SK-N-SH (cell line): ENCODE measurements at regions not wholly inside any gene's neighbourhood (a gene's known extent, or its start where the extent isn't known, plus 50 kb on each side); places are given as distances from the start of the nearest gene placed in this dataset.

Source experiments
- CTCF ChIA-PET: fragments of 300-600, 350-600 bp; formaldehyde crosslinking; extraction: SDS; loops from one replicate; lab custom pipeline; 2021; lab: Yijun Ruan, JAX
- POLR2A ChIA-PET: fragments of 350-600 bp; sonication (Branson Sonifier 250); formaldehyde crosslinking; extraction: SDS; loops from one replicate; lab custom pipeline; 2020; ENCODE audit warnings: antibody characterized with exemption, inconsistent platforms; lab: Yijun Ruan, JAX
- DNase-seq: peaks from one replicate; pipeline ENCODE4 v3.0.0; 2012
- H2AFZ ChIP-seq: fragments of 200-600 bp; sonication (generic); 2 replicates; pipeline ENCODE4 v1.8.1; 2016; ENCODE audit warnings: antibody characterized with exemption, mild to moderate bottlenecking, low read depth
- H3F3A ChIP-seq: fragments of 200-600 bp; sonication (generic); replicated peaks from 2 replicates; pipeline ENCODE3; 2016; ENCODE audit warnings: antibody characterized with exemption, mild to moderate bottlenecking; ENCODE audit not compliant: insufficient read depth
- H3K27ac ChIP-seq, 2 experiments: fragments of 200-500 bp in 1 of 2; fragments of 200-600 bp in 1 of 2; sonication (Bioruptor generic) in 1 of 2; sonication (generic), shearing (Covaris generic) in 1 of 2; 2 replicates each; pipeline versions ENCODE4 v1.5.1 to v1.6.1; 2014 to 2016; ENCODE audit warnings: low read depth in 2 of 2, inconsistent platforms in 1 of 2, low read length in 1 of 2, mild to moderate bottlenecking in 1 of 2, mixed read lengths in 1 of 2
- H3K27me3 ChIP-seq: fragments of 200-600 bp; sonication (generic), shearing (Covaris generic); 2 replicates; pipeline ENCODE4 v1.6.1; 2016; ENCODE audit warnings: mixed run types; ENCODE audit not compliant: insufficient read depth
- H3K36me3 ChIP-seq, 2 experiments: fragments of 200-500 bp in 1 of 2; fragments of 200-600 bp in 1 of 2; sonication (Bioruptor generic) in 1 of 2; sonication (generic) in 1 of 2; replicated peaks in 1 of 2; 2 replicates each; pipeline versions ENCODE3 to v1.5.1; 2014 to 2016; ENCODE audit warnings: low read length in 1 of 2, mild to moderate bottlenecking in 1 of 2; ENCODE audit not compliant: insufficient read depth in 2 of 2, control insufficient read depth in 1 of 2
- H3K4me1 ChIP-seq, 2 experiments: fragments of 200-500 bp in 1 of 2; fragments of 200-600 bp in 1 of 2; sonication (Bioruptor generic) in 1 of 2; sonication (generic), shearing (Covaris generic) in 1 of 2; 2 replicates each; pipeline versions ENCODE4 v1.5.1 to v1.6.1; 2014 to 2016; ENCODE audit warnings: low read depth in 1 of 2, low read length in 1 of 2, mixed run types in 1 of 2; ENCODE audit not compliant: insufficient read depth in 2 of 2, control insufficient read depth in 1 of 2
- H3K4me2 ChIP-seq: fragments of 200-600 bp; sonication (generic), shearing (Covaris generic); 2 replicates; pipeline ENCODE4 v1.6.1; 2017; ENCODE audit warnings: mixed run types
- H3K4me3 ChIP-seq, 2 experiments: fragments of 200-500 bp in 1 of 2; fragments of 200-600 bp in 1 of 2; sonication (Bioruptor generic) in 1 of 2; sonication (generic), shearing (Covaris generic) in 1 of 2; 2 replicates each; pipeline versions ENCODE4 v1.5.1 to v1.8.1; 2014 to 2016; ENCODE audit warnings: low read depth in 2 of 2, inconsistent platforms in 1 of 2, low read length in 1 of 2, mild to moderate bottlenecking in 1 of 2, mixed read lengths in 1 of 2, moderate library complexity in 1 of 2
- H3K79me2 ChIP-seq: fragments of 200-600 bp; sonication (generic); 2 replicates; pipeline ENCODE4 v1.8.1; 2017; ENCODE audit warnings: mild to moderate bottlenecking; ENCODE audit not compliant: insufficient read depth
- H3K9ac ChIP-seq: fragments of 200-600 bp; sonication (generic); 2 replicates; pipeline ENCODE4 v1.6.1; 2017; ENCODE audit warnings: mixed run types
- H3K9me2 ChIP-seq: fragments of 200-600 bp; sonication (generic); 2 replicates; pipeline ENCODE4 v1.6.1; 2017; ENCODE audit warnings: mixed run types
- H3K9me3 ChIP-seq: fragments of 200-600 bp; sonication (generic); 2 replicates; pipeline ENCODE4 v1.6.1; 2017; ENCODE audit warnings: mixed run types, mild to moderate bottlenecking, moderate library complexity
- H4K20me1 ChIP-seq: fragments of 200-600 bp; sonication (generic); 2 replicates; pipeline ENCODE4 v1.6.1; 2017; ENCODE audit warnings: mild to moderate bottlenecking, mixed run types; ENCODE audit not compliant: insufficient read depth
- CTCF ChIP-seq: fragments of 200-600 bp; sonication (generic); IDR thresholded peaks from 2 replicates; pipeline ENCODE4 v1.6.1; 2017; ENCODE audit warnings: antibody characterized with exemption, mild to moderate bottlenecking, moderate library complexity
- ELF1 ChIP-seq: IDR thresholded peaks from 2 replicates; pipeline ENCODE4 v1.4.0; 2012
- EP300 ChIP-seq, 2 experiments: IDR thresholded peaks; 2 replicates each; pipeline versions ENCODE4 v1.4.0 to v1.6.1; 2012; ENCODE audit warnings: borderline replicate concordance in 1 of 2, low read depth in 1 of 2, low read length in 1 of 2
- FOXJ3 ChIP-seq: sonication (generic); formaldehyde crosslinking; IDR thresholded peaks from 2 replicates; pipeline ENCODE4 v1.5.1; 2020; ENCODE audit warnings: mild to moderate bottlenecking, missing genetic modification reagents
- FOXM1 ChIP-seq: IDR thresholded peaks from 2 replicates; pipeline ENCODE4 v1.4.0; 2012; ENCODE audit warnings: low read depth, mild to moderate bottlenecking
- MEF2A ChIP-seq: IDR thresholded peaks from 2 replicates; pipeline ENCODE4 v1.4.0; 2012; ENCODE audit warnings: low read depth, borderline replicate concordance
- NRF1 ChIP-seq: IDR thresholded peaks from 2 replicates; pipeline ENCODE4 v1.6.1; 2012; ENCODE audit warnings: low read depth, mild to moderate bottlenecking, low read length
- RFX5 ChIP-seq: IDR thresholded peaks from 2 replicates; pipeline ENCODE4 v1.6.1; 2012; ENCODE audit warnings: mild to moderate bottlenecking, improper control_type of control experiment, low read length
- RXRA ChIP-seq: IDR thresholded peaks from 2 replicates; pipeline ENCODE4 v1.4.0; 2012; ENCODE audit warnings: low read depth, mild to moderate bottlenecking, borderline replicate concordance
- SIN3A ChIP-seq: IDR thresholded peaks from 2 replicates; pipeline ENCODE4 v1.6.1; 2012; ENCODE audit warnings: low read depth, mild to moderate bottlenecking, low read length, moderate library complexity, borderline replicate concordance
- WGBS: methylation state at CpG from one replicate; pipeline ENCODE4 v1.1.6; 2017; ENCODE audit warnings: low lambda C conversion rate; 5-methylcytosine and 5-hydroxymethylcytosine counted together
- TF ChIP-seq, protein P1 (sequence below): IDR thresholded peaks from 2 replicates; pipeline ENCODE4 v1.6.1; 2012; ENCODE audit warnings: mild to moderate bottlenecking, low read depth, low read length, moderate library complexity
- TF ChIP-seq, protein P2 (sequence below): IDR thresholded peaks from 2 replicates; pipeline ENCODE4; 2012

DNA sequence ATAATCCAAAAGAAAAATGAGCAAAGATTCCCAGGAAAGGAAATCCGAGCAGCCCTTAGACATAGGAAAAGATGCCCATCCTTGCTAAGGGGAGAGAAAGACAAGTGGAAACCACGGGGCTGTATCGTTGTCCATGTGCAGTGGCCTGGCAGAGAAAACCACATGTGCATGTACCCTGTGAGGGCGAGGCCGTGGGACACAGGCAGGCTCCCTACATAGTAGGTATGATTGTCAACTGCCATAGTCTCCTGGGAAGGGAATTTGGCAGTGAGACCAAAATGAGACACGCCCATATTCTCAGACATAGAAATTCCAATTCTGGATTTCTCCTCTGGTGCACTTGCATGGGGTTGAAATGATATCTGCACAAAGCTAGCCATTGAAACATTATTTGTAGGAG is 169.7 kb upstream of the SALL4 start:
- 92% methylated on average over 6 of the region's 6 CpGs for WGBS
- no peak overlapping the region for H3K4me2 ChIP-seq
- TF ChIP-seq, protein P1, sequence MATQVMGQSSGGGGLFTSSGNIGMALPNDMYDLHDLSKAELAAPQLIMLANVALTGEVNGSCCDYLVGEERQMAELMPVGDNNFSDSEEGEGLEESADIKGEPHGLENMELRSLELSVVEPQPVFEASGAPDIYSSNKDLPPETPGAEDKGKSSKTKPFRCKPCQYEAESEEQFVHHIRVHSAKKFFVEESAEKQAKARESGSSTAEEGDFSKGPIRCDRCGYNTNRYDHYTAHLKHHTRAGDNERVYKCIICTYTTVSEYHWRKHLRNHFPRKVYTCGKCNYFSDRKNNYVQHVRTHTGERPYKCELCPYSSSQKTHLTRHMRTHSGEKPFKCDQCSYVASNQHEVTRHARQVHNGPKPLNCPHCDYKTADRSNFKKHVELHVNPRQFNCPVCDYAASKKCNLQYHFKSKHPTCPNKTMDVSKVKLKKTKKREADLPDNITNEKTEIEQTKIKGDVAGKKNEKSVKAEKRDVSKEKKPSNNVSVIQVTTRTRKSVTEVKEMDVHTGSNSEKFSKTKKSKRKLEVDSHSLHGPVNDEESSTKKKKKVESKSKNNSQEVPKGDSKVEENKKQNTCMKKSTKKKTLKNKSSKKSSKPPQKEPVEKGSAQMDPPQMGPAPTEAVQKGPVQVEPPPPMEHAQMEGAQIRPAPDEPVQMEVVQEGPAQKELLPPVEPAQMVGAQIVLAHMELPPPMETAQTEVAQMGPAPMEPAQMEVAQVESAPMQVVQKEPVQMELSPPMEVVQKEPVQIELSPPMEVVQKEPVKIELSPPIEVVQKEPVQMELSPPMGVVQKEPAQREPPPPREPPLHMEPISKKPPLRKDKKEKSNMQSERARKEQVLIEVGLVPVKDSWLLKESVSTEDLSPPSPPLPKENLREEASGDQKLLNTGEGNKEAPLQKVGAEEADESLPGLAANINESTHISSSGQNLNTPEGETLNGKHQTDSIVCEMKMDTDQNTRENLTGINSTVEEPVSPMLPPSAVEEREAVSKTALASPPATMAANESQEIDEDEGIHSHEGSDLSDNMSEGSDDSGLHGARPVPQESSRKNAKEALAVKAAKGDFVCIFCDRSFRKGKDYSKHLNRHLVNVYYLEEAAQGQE = no peak
- TF ChIP-seq CTCF = no peak
- no peak for TF ChIP-seq MEF2A
- no peak for TF ChIP-seq FOXJ3 (CRISPR knock-in tag)
- no peak for TF ChIP-seq NRF1
- TF ChIP-seq FOXM1 = no peak
- TF ChIP-seq EP300 (IDR thresholded peaks at IDR 0.05; ENCODE audit: borderline replicate concordance in 1 of 2, low read depth in 1 of 2, low read length in 1 of 2) = no peak
- no peak for TF ChIP-seq SIN3A
- TF ChIP-seq RXRA = no peak
- TF ChIP-seq, protein P2, sequence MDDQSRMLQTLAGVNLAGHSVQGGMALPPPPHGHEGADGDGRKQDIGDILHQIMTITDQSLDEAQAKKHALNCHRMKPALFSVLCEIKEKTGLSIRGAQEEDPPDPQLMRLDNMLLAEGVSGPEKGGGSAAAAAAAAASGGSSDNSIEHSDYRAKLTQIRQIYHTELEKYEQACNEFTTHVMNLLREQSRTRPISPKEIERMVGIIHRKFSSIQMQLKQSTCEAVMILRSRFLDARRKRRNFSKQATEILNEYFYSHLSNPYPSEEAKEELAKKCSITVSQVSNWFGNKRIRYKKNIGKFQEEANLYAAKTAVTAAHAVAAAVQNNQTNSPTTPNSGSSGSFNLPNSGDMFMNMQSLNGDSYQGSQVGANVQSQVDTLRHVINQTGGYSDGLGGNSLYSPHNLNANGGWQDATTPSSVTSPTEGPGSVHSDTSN = no peak
- no peak for TF ChIP-seq ELF1
- no peak for TF ChIP-seq RFX5
- no peaks in the 10 kb centered on the region for H3K79me2 ChIP-seq
- no peak for DNase-seq
- no peaks in the 10 kb centered on the region for H4K20me1 ChIP-seq
- no peak overlapping the region for H3K4me3 ChIP-seq
- no peaks in the 10 kb centered on the region for H3K9me3 ChIP-seq
- H2AFZ ChIP-seq = no peak overlapping the region
- CTCF ChIA-PET = interaction anchor here (0.7 to 2.2 kb wide), 3 partner anchors 34 to 1909 kb away, joined by 3 to 13 read pairs (median 3); no protein-coding TSS in a partner anchor
- POLR2A ChIA-PET = no interaction called here
- H3K27me3 ChIP-seq = no peaks in the 10 kb centered on the region
- H3K9ac ChIP-seq = no peak overlapping the region
- no peaks in the 10 kb centered on the region for H3K4me1 ChIP-seq
- no peaks in the 10 kb centered on the region for H3F3A ChIP-seq
- H3K9me2 ChIP-seq = no peaks in the 10 kb centered on the region
- H3K27ac ChIP-seq = no peak overlapping the region
- H3K36me3 ChIP-seq = no peaks in the 10 kb centered on the region
